ENCODE measurements at regions not wholly inside any gene's neighbourhood (a gene's known extent, or its start where the extent isn't known, plus 50 kb on each side); places are given as distances from the start of the nearest gene placed in this dataset.

GRCh38 chr7:13673290-13673689 is 316.2 kb downstream of the ETV1 start:
- Histone ChIP-seq H3K27me3 (ENCODE audit: control insufficient read depth, insufficient read depth, low read length, poor library complexity, severe bottlenecking) (no peaks in the 10 kb centered on the region), H3K4me1 (ENCODE audit: control insufficient read depth, insufficient read depth, low read length) (no peaks in the 10 kb centered on the region), H3K9me3 (ENCODE audit: control insufficient read depth, low read length) (no peaks in the 10 kb centered on the region), H3K36me3 (ENCODE audit: control insufficient read depth, insufficient read depth, low read length) (no peaks in the 10 kb centered on the region), H3K4me3 (ENCODE audit: insufficient read depth, low read depth, low read length) (no peak overlapping the region), H3K27ac (ENCODE audit: insufficient read depth, low read depth, low read length, poor library complexity, severe bottlenecking) (no peak overlapping the region)
- 91 to 93% methylated on average over 6 of the region's 6 CpGs for WGBS, 2 experiments

GRCh38 chr7:13682626-13683025 is 306.8 kb downstream of the ETV1 start:
- Histone ChIP-seq H3K9me3 (ENCODE audit: control insufficient read depth, low read length) (no peaks in the 10 kb centered on the region), H3K27me3 (ENCODE audit: control insufficient read depth, insufficient read depth, low read length, poor library complexity, severe bottlenecking) (no peaks in the 10 kb centered on the region), H3K36me3 (ENCODE audit: control insufficient read depth, insufficient read depth, low read length) (no peaks in the 10 kb centered on the region), H3K27ac (ENCODE audit: insufficient read depth, low read depth, low read length, poor library complexity, severe bottlenecking) (no peak overlapping the region), H3K4me3 (ENCODE audit: insufficient read depth, low read depth, low read length) (no peak overlapping the region), H3K4me1 (ENCODE audit: control insufficient read depth, insufficient read depth, low read length) (no peaks in the 10 kb centered on the region)
- WGBS, 2 experiments = no CpG with 5 or more reads among the region's 1 CpG

GRCh38 chr7:13687500-13687899 is 302.0 kb downstream of the ETV1 start:
- Histone ChIP-seq H3K27ac (ENCODE audit: insufficient read depth, low read depth, low read length, poor library complexity, severe bottlenecking) (no peak overlapping the region), H3K27me3 (ENCODE audit: control insufficient read depth, insufficient read depth, low read length, poor library complexity, severe bottlenecking) (no peaks in the 10 kb centered on the region)
- 96 to 100% methylated on average over 1 of the region's 1 CpG for WGBS, 2 experiments

GRCh38 chr7:13692548-13692947 is 296.9 kb downstream of the ETV1 start:
- no peaks in the 10 kb centered on the region for H3K4me1 ChIP-seq (ENCODE audit: control insufficient read depth, insufficient read depth, low read length)
- H3K36me3 ChIP-seq (ENCODE audit: control insufficient read depth, insufficient read depth, low read length) = no peaks in the 10 kb centered on the region
- no peak overlapping the region for H3K27ac ChIP-seq (ENCODE audit: insufficient read depth, low read depth, low read length, poor library complexity, severe bottlenecking)
- no peaks in the 10 kb centered on the region for H3K27me3 ChIP-seq (ENCODE audit: control insufficient read depth, insufficient read depth, low read length, poor library complexity, severe bottlenecking)
- no peak overlapping the region for H3K4me3 ChIP-seq (ENCODE audit: insufficient read depth, low read depth, low read length)
- no peaks in the 10 kb centered on the region for H3K9me3 ChIP-seq (ENCODE audit: control insufficient read depth, low read length)
- 96 to 98% methylated on average over 4 of the region's 4 CpGs for WGBS, 2 experiments

More at GRCh38 chr7:13687500-13687899, 302.0 kb downstream of the ETV1 start:
- Histone ChIP-seq H3K36me3 (ENCODE audit: control insufficient read depth, insufficient read depth, low read length) (no peaks in the 10 kb centered on the region), H3K9me3 (ENCODE audit: control insufficient read depth, low read length) (no peaks in the 10 kb centered on the region), H3K4me3 (ENCODE audit: insufficient read depth, low read depth, low read length) (no peak overlapping the region), H3K4me1 (ENCODE audit: control insufficient read depth, insufficient read depth, low read length) (no peaks in the 10 kb centered on the region)

- Histone ChIP-seq H3K4me1 (ENCODE audit: control insufficient read depth, insufficient read depth, low read length) (no peaks in the 10 kb centered on the region), H3K27ac (ENCODE audit: insufficient read depth, low read depth, low read length, poor library complexity, severe bottlenecking) (no peak overlapping the region)
- 60 to 100% methylated on average over 1 of the region's 2 CpGs for WGBS, 2 experiments
Measured at GRCh38 chr7:13702251-13702650, 287.2 kb downstream of the ETV1 start.

GRCh38 chr7:13708670-13709069 is 280.8 kb downstream of the ETV1 start:
- H3K27me3 ChIP-seq (ENCODE audit: control insufficient read depth, insufficient read depth, low read length, poor library complexity, severe bottlenecking) = no peaks in the 10 kb centered on the region
- no peaks in the 10 kb centered on the region for H3K4me1 ChIP-seq (ENCODE audit: control insufficient read depth, insufficient read depth, low read length)
- H3K9me3 ChIP-seq (ENCODE audit: control insufficient read depth, low read length) = no peaks in the 10 kb centered on the region
- no peaks in the 10 kb centered on the region for H3K36me3 ChIP-seq (ENCODE audit: control insufficient read depth, insufficient read depth, low read length)
- WGBS, 2 experiments = 93% methylated on average over 2 of the region's 2 CpGs; no CpG with 5 or more reads in 1 of the 2 experiments
- H3K27ac ChIP-seq (ENCODE audit: insufficient read depth, low read depth, low read length, poor library complexity, severe bottlenecking) = no peak overlapping the region
- no peak overlapping the region for H3K4me3 ChIP-seq (ENCODE audit: insufficient read depth, low read depth, low read length)

More at GRCh38 chr7:13702251-13702650, 287.2 kb downstream of the ETV1 start:
- H3K27me3 ChIP-seq (ENCODE audit: control insufficient read depth, insufficient read depth, low read length, poor library complexity, severe bottlenecking) = no peaks in the 10 kb centered on the region
- H3K36me3 ChIP-seq (ENCODE audit: control insufficient read depth, insufficient read depth, low read length) = no peaks in the 10 kb centered on the region
- H3K9me3 ChIP-seq (ENCODE audit: control insufficient read depth, low read length) = no peaks in the 10 kb centered on the region
- H3K4me3 ChIP-seq (ENCODE audit: insufficient read depth, low read depth, low read length) = no peak overlapping the region

GRCh38 chr7:13713092-13713491 is 276.4 kb downstream of the ETV1 start:
- no peak overlapping the region for H3K4me3 ChIP-seq (ENCODE audit: insufficient read depth, low read depth, low read length)
- H3K36me3 ChIP-seq (ENCODE audit: control insufficient read depth, insufficient read depth, low read length) = no peaks in the 10 kb centered on the region
- no peaks in the 10 kb centered on the region for H3K27me3 ChIP-seq (ENCODE audit: control insufficient read depth, insufficient read depth, low read length, poor library complexity, severe bottlenecking)
- no peaks in the 10 kb centered on the region for H3K9me3 ChIP-seq (ENCODE audit: control insufficient read depth, low read length)
- H3K4me1 ChIP-seq (ENCODE audit: control insufficient read depth, insufficient read depth, low read length) = no peaks in the 10 kb centered on the region
- H3K27ac ChIP-seq (ENCODE audit: insufficient read depth, low read depth, low read length, poor library complexity, severe bottlenecking) = no peak overlapping the region

- no peak overlapping the region for H3K27ac ChIP-seq (ENCODE audit: insufficient read depth, low read depth, low read length, poor library complexity, severe bottlenecking)
- H3K4me3 ChIP-seq (ENCODE audit: insufficient read depth, low read depth, low read length) = no peak overlapping the region
- 92 to 96% methylated on average over 1 of the region's 1 CpG for WGBS, 2 experiments
- no peaks in the 10 kb centered on the region for H3K4me1 ChIP-seq (ENCODE audit: control insufficient read depth, insufficient read depth, low read length)
- H3K27me3 ChIP-seq (ENCODE audit: control insufficient read depth, insufficient read depth, low read length, poor library complexity, severe bottlenecking) = no peaks in the 10 kb centered on the region
- no peaks in the 10 kb centered on the region for H3K36me3 ChIP-seq (ENCODE audit: control insufficient read depth, insufficient read depth, low read length)
- no peaks in the 10 kb centered on the region for H3K9me3 ChIP-seq (ENCODE audit: control insufficient read depth, low read length)
Measured at GRCh38 chr7:13715534-13715933, 273.9 kb downstream of the ETV1 start.

- no peaks in the 10 kb centered on the region for H3K9me3 ChIP-seq (ENCODE audit: control insufficient read depth, low read length)
- H3K27me3 ChIP-seq (ENCODE audit: control insufficient read depth, insufficient read depth, low read length, poor library complexity, severe bottlenecking) = no peaks in the 10 kb centered on the region
- no peak overlapping the region for H3K4me3 ChIP-seq (ENCODE audit: insufficient read depth, low read depth, low read length)
- H3K4me1 ChIP-seq (ENCODE audit: control insufficient read depth, insufficient read depth, low read length) = no peaks in the 10 kb centered on the region
- WGBS, 2 experiments = 78 to 88% methylated on average over 1 to 2 of the region's 2 CpGs
- no peak overlapping the region for H3K27ac ChIP-seq (ENCODE audit: insufficient read depth, low read depth, low read length, poor library complexity, severe bottlenecking)
- no peaks in the 10 kb centered on the region for H3K36me3 ChIP-seq (ENCODE audit: control insufficient read depth, insufficient read depth, low read length)
Measured at GRCh38 chr7:13717031-13717430, 272.4 kb downstream of the ETV1 start.

- Histone ChIP-seq H3K27me3 (ENCODE audit: control insufficient read depth, insufficient read depth, low read length, poor library complexity, severe bottlenecking) (no peaks in the 10 kb centered on the region), H3K36me3 (ENCODE audit: control insufficient read depth, insufficient read depth, low read length) (no peaks in the 10 kb centered on the region), H3K27ac (ENCODE audit: insufficient read depth, low read depth, low read length, poor library complexity, severe bottlenecking) (no peak overlapping the region), H3K4me1 (ENCODE audit: control insufficient read depth, insufficient read depth, low read length) (no peaks in the 10 kb centered on the region), H3K9me3 (ENCODE audit: control insufficient read depth, low read length) (no peaks in the 10 kb centered on the region), H3K4me3 (ENCODE audit: insufficient read depth, low read depth, low read length) (no peak overlapping the region)
- 93% methylated on average over 8 of the region's 8 CpGs for WGBS, 2 experiments
Measured at GRCh38 chr7:13724191-13724976, 265.1 kb downstream of the ETV1 start.
